ENCODE measurements at regions not wholly inside any gene's neighbourhood (a gene's known extent, or its start where the extent isn't known, plus 50 kb on each side); places are given as distances from the start of the nearest gene placed in this dataset.

GRCh38 chr5:7960142-7960541, 91.2 kb downstream of the MTRR start:
- DNase-seq (ENCODE audit: low read depth, low spot score) (no peak), FAIRE-seq (no peak), ATAC-seq (no peak)
- H3K4me1 ChIP-seq (ENCODE audit: control insufficient read depth, insufficient read depth, low read length) = no peaks in the 10 kb centered on the region
- ChIA-PET POLR2A (no interaction called here), SMC1A (ENCODE audit: uncharacterized antibody, unreplicated experiment) (no interaction called here), CTCF (no interaction called here), RAD21 (ENCODE audit: unreplicated experiment) (no interaction called here)
- 21% methylated on average over 7 of the region's 7 CpGs for WGBS (ENCODE audit: insufficient coverage, insufficient replicate concordance, low lambda C conversion rate, missing lambda C conversion rate)
- H3K4me2 ChIP-seq (ENCODE audit: control insufficient read depth, insufficient read depth) = no peak overlapping the region
- H3K4me3 ChIP-seq = no peak overlapping the region
- H4K20me1 ChIP-seq (ENCODE audit: control insufficient read depth, insufficient read depth) = no peaks in the 10 kb centered on the region
- H3K36me3 ChIP-seq (ENCODE audit: control insufficient read depth in 2 of 2, insufficient read depth in 2 of 2, low read length in 1 of 2) = no peaks in the 10 kb centered on the region
- no peak overlapping the region for H2AFZ ChIP-seq (ENCODE audit: control insufficient read depth, low read depth, low read length)
- in situ Hi-C loops (cut with MboI) = no loop called here
- intact Hi-C loops (cut with micrococcal nuclease; ENCODE audit: unreplicated experiment) = no loop called here
- H3K9me3 ChIP-seq (replicated peaks; ENCODE audit: control insufficient read depth, insufficient read depth, low read length) = no peaks in the 10 kb centered on the region
- BruUV-seq (replicated peaks) = no TSS peak
- H3K27ac ChIP-seq (ENCODE audit: control insufficient read depth, insufficient read depth) = no peak overlapping the region
- H3K79me2 ChIP-seq (ENCODE audit: control insufficient read depth, insufficient read depth, low read length) = no peaks in the 10 kb centered on the region
- H3K9ac ChIP-seq (ENCODE audit: control insufficient read depth, insufficient read depth, low read length) = no peak overlapping the region
- H3K27me3 ChIP-seq (replicated peaks in 1 of 2; ENCODE audit: control insufficient read depth in 2 of 2, insufficient read depth in 2 of 2, low read length in 1 of 2) = no peaks in the 10 kb centered on the region
- TF ChIP-seq ZBTB33 (IDR thresholded peaks at IDR 0.05) (no peak), MLLT1 (IDR thresholded peaks at IDR 0.05) (no peak), MTA2 (IDR thresholded peaks at IDR 0.05; ENCODE audit: low read depth) (no peak), ATF2 (IDR thresholded peaks at IDR 0.05; ENCODE audit: low read length) (no peak), PML (IDR thresholded peaks at IDR 0.05; ENCODE audit: low read length) (no peak), EGR1 (IDR thresholded peaks at IDR 0.05; ENCODE audit: borderline replicate concordance in 1 of 2, low read depth in 2 of 2, low read length in 2 of 2) (no peak), ELK1 (IDR thresholded peaks at IDR 0.05; ENCODE audit: low read depth, low read length) (no peak), RAD21 (IDR thresholded peaks at IDR 0.05; ENCODE audit: insufficient read depth, low read depth, low read length) (no peak), EZH2 (IDR thresholded peaks at IDR 0.05; ENCODE audit: borderline replicate concordance, control insufficient read depth, low read depth, low read length) (no peak), BRCA1 (IDR thresholded peaks at IDR 0.05; ENCODE audit: low read depth, low read length) (no peak), NFIC (IDR thresholded peaks at IDR 0.05; ENCODE audit: low read depth, low read length) (no peak), YY1 (IDR thresholded peaks at IDR 0.05; ENCODE audit: low read depth, low read length) (no peak)
- TF ChIP-seq, protein P1, sequence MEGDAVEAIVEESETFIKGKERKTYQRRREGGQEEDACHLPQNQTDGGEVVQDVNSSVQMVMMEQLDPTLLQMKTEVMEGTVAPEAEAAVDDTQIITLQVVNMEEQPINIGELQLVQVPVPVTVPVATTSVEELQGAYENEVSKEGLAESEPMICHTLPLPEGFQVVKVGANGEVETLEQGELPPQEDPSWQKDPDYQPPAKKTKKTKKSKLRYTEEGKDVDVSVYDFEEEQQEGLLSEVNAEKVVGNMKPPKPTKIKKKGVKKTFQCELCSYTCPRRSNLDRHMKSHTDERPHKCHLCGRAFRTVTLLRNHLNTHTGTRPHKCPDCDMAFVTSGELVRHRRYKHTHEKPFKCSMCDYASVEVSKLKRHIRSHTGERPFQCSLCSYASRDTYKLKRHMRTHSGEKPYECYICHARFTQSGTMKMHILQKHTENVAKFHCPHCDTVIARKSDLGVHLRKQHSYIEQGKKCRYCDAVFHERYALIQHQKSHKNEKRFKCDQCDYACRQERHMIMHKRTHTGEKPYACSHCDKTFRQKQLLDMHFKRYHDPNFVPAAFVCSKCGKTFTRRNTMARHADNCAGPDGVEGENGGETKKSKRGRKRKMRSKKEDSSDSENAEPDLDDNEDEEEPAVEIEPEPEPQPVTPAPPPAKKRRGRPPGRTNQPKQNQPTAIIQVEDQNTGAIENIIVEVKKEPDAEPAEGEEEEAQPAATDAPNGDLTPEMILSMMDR (IDR thresholded peaks at IDR 0.05 in 2 of 3, conservative IDR thresholded peaks at IDR 0.05 in 1 of 3; ENCODE audit: control insufficient read depth in 2 of 3, extremely low read depth in 1 of 3, insufficient read depth in 1 of 3, low read depth in 3 of 3, low read length in 3 of 3) = no peak

All from GM12878 (cell line).